Type B pancreatic cell (in vitro differentiated cells): ENCODE measurements at regions not wholly inside any gene's neighbourhood (a gene's known extent, or its start where the extent isn't known, plus 50 kb on each side); places are given as distances from the start of the nearest gene placed in this dataset.

ENCODE experiments used
- DNase-seq: peaks from one replicate; pipeline ENCODE4 v3.0.0; 2021; ENCODE audit warnings: mixed read lengths; ENCODE audit not compliant: unreplicated experiment; ENCODE audit errors: extremely low spot score
- H3K27ac Mint-ChIP-seq: 2 replicates; pipeline ENCODE4 v1.8.0; 2021; ENCODE audit warnings: mild to moderate bottlenecking, mixed read lengths
- H3K27me3 Mint-ChIP-seq: 2 replicates; pipeline ENCODE4 v1.8.0; 2021; ENCODE audit warnings: mixed read lengths
- H3K36me3 Mint-ChIP-seq: 2 replicates; pipeline ENCODE4 v1.8.0; 2021; ENCODE audit warnings: mixed read lengths
- H3K4me1 Mint-ChIP-seq: one replicate; pipeline ENCODE4 v1.8.0; 2021; ENCODE audit warnings: mixed read lengths; ENCODE audit not compliant: unreplicated experiment
- H3K4me3 Mint-ChIP-seq: 2 replicates; pipeline ENCODE4 v1.8.0; 2021; ENCODE audit warnings: mild to moderate bottlenecking, mixed read lengths
- H3K9me3 Mint-ChIP-seq: 2 replicates; pipeline ENCODE4 v1.8.0; 2021; ENCODE audit warnings: mixed read lengths
- TF ChIP-seq, protein P1 (sequence below): fragments of 200-600 bp; sonication (generic); conservative IDR thresholded peaks from 2 replicates; pipeline ENCODE4 v1.5.0; 2021; ENCODE audit warnings: antibody characterized with exemption, mild to moderate bottlenecking

DNA sequence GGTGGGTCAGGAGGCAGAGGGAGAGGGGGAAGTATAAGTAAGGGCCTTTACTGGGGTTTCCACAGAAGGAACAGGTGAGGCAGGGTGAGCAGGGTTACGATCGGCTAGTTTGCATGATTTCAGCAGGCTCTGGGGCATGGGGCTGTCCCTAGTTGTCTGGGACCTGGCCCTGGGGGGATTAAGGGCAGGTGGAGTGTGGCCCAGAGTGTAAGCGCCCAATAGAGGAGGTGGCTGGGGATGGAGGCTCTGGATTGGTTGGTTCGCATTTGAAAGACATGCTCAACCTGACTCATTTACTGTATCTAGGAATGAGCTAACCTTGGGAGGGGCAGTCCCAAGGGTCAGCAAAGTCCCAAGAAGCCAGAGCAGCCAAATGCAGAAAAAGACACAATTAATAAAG lies 230.3 kb downstream of the MAP2K4 start:
- no peaks in the 10 kb centered on the region for H3K9me3 Mint-ChIP-seq
- no peak overlapping the region for H3K4me3 Mint-ChIP-seq
- peaks cover 4% of the 10 kb centered on the region for H3K4me1 Mint-ChIP-seq
- peaks cover 32% of the 10 kb centered on the region for H3K27me3 Mint-ChIP-seq
- H3K36me3 Mint-ChIP-seq = no peaks in the 10 kb centered on the region
- no peak overlapping the region for H3K27ac Mint-ChIP-seq
- no peak for DNase-seq
- TF ChIP-seq, protein P1, sequence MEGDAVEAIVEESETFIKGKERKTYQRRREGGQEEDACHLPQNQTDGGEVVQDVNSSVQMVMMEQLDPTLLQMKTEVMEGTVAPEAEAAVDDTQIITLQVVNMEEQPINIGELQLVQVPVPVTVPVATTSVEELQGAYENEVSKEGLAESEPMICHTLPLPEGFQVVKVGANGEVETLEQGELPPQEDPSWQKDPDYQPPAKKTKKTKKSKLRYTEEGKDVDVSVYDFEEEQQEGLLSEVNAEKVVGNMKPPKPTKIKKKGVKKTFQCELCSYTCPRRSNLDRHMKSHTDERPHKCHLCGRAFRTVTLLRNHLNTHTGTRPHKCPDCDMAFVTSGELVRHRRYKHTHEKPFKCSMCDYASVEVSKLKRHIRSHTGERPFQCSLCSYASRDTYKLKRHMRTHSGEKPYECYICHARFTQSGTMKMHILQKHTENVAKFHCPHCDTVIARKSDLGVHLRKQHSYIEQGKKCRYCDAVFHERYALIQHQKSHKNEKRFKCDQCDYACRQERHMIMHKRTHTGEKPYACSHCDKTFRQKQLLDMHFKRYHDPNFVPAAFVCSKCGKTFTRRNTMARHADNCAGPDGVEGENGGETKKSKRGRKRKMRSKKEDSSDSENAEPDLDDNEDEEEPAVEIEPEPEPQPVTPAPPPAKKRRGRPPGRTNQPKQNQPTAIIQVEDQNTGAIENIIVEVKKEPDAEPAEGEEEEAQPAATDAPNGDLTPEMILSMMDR = no peak

DNA sequence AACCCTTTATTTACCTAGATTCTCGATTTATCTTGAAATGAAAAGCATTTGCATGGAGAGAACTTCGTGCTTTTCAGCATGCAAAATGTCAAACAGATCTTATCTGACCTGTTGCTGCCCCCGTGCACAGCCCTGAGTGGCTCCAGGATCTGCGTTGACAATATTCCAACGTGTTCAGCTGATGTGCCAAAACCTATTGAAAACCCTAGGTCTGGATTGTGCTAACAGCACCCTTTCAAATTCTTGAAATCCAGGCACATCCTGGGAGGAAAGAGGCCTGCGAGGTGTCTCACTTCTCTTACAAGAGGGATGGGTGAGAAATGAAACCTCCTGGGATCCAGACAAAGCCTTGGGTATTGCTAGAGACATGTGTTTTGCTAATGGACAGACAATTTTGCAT lies 231.8 kb downstream of the MAP2K4 start:
- no peak for DNase-seq

DNA sequence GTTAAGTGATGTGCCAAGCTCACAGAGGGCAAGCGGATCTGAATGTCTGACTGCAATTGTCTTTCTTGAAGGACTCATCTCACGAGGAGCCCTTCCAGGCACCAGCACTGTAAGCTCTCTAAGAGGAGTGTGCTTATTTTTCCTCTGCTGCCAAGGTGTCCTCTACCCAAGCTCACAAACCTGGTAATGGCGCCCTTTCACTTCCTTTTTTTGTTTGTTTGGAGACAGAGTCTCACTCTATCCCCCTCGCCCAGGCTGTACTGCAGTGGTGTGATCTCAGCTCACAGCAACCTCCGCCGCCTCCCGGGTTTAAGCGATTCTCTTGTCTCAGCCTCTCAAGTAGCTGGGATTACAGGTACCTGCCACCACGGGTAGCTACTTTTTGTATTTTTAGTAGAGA lies 233.8 kb downstream of the MAP2K4 start:
- H3K4me3 Mint-ChIP-seq = no peak overlapping the region
- DNase-seq = no peak
- peaks cover 32% of the 10 kb centered on the region for H3K27me3 Mint-ChIP-seq
- TF ChIP-seq, protein P1 = no peak
- no peaks in the 10 kb centered on the region for H3K9me3 Mint-ChIP-seq
- H3K27ac Mint-ChIP-seq = no peak overlapping the region
- H3K4me1 Mint-ChIP-seq = no peaks in the 10 kb centered on the region
- H3K36me3 Mint-ChIP-seq = no peaks in the 10 kb centered on the region

More for the DNA sequence above, 231.8 kb downstream of the MAP2K4 start:
- H3K36me3 Mint-ChIP-seq = no peaks in the 10 kb centered on the region
- no peaks in the 10 kb centered on the region for H3K4me1 Mint-ChIP-seq
- peaks cover 32% of the 10 kb centered on the region for H3K27me3 Mint-ChIP-seq
- H3K4me3 Mint-ChIP-seq = no peak overlapping the region
- H3K9me3 Mint-ChIP-seq = no peaks in the 10 kb centered on the region
- no peak overlapping the region for H3K27ac Mint-ChIP-seq
- TF ChIP-seq, protein P1 = no peak

DNA sequence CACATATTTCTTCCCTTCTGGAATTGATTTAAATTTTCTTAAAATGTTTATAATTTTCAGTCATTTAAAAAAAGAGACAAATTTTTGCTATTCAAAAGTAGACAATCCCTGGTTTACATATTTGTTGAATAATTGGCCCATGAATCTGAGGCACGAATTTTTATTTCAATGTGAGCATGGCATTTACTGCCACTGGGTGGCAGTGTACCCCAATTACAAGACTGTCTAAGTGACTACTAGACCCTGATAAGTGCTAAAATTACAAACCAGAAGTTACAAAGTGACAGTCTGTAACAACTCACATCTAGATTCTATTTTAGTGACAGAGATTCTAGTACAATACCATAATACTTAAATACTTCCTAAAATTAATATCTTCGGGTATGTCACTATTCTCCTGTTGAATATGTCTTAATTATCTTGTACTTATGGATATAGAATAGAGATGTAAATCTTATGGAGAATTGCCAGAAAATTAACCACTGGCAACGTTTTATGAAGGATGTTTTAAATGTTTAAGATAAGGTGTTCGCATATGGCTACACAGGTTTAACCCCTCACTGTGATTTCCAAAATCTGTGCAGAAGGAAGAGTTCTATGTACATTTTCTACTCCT lies 235.8 kb downstream of the MAP2K4 start:
- TF ChIP-seq, protein P1 = peak; percentile 94
- H3K27me3 Mint-ChIP-seq = peaks cover 30% of the 10 kb centered on the region
- no peak overlapping the region for H3K4me3 Mint-ChIP-seq
- H3K27ac Mint-ChIP-seq = no peak overlapping the region
- no peaks in the 10 kb centered on the region for H3K36me3 Mint-ChIP-seq
- DNase-seq = no peak
- H3K4me1 Mint-ChIP-seq = no peaks in the 10 kb centered on the region
- H3K9me3 Mint-ChIP-seq = no peaks in the 10 kb centered on the region

DNA sequence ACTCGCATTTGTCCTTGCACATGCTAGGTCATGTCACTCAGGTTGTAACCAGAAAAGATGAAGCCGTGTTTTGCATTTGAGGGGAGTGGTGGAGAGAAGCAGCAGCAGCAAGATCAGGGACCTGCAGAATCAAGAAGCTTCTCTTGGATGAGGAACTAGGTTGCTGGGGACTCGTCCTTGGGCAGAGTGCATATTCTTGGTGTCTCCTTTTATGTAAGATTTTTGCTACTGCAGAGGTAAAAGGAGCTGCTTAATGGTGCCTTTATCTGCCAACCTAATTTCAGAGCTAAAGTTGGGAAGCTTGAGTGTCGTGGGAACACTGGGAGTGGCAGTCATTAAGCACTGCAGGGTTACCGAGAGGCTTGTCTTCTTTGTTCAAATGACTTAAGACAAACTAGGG lies 236.5 kb downstream of the MAP2K4 start:
- H3K9me3 Mint-ChIP-seq = no peaks in the 10 kb centered on the region
- no peak overlapping the region for H3K27ac Mint-ChIP-seq
- H3K4me1 Mint-ChIP-seq = no peaks in the 10 kb centered on the region
- peaks cover 26% of the 10 kb centered on the region for H3K27me3 Mint-ChIP-seq
- H3K36me3 Mint-ChIP-seq = no peaks in the 10 kb centered on the region
- no peak overlapping the region for H3K4me3 Mint-ChIP-seq
- DNase-seq = no peak
- TF ChIP-seq, protein P1 = no peak

DNA sequence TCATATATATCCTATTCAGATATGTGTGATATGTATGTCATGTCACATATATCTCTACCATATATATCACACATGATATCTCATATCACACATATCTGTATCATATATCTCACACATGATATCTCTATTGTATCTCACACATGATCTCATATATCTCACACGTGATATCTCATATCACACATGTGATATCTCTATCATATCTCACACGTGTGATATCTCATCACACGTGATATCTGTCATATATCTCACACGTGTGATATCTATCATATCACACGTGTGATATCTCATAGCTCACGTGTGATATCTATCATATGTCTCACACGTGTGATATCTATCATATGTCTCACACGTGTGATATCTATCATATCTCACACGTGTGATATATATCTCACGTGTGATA lies 240.7 kb downstream of the MAP2K4 start:
- Mint-ChIP-seq H3K9me3 (no peaks in the 10 kb centered on the region), H3K36me3 (no peaks in the 10 kb centered on the region), H3K4me3 (no peak overlapping the region), H3K27me3 (peaks cover 3% of the 10 kb centered on the region), H3K27ac (no peak overlapping the region), H3K4me1 (no peaks in the 10 kb centered on the region)
- no peak for DNase-seq
- TF ChIP-seq, protein P1 = no peak
